HEK293 (cell line): ENCODE measurements at regions not wholly inside any gene's neighbourhood (a gene's known extent, or its start where the extent isn't known, plus 50 kb on each side); places are given as distances from the start of the nearest gene placed in this dataset.

Experiments used
- BCL11A ChIP-seq: fragments of 450-650 bp; formaldehyde crosslinking; IDR thresholded peaks from 2 replicates; pipeline ENCODE4 v1.5.1; 2016; ENCODE audit warnings: low read depth, missing biosample characterization, missing genetic modification characterization
- ZNF121 ChIP-seq: fragments of 450-650 bp; formaldehyde crosslinking; IDR thresholded peaks from 2 replicates; pipeline ENCODE4 v1.5.1; 2016; ENCODE audit warnings: missing biosample characterization, missing genetic modification characterization
- ZNF747 ChIP-seq: fragments of 450-650 bp; formaldehyde crosslinking; IDR thresholded peaks from 2 replicates; pipeline ENCODE4 v1.5.1; 2016; ENCODE audit warnings: missing biosample characterization, missing genetic modification characterization
- ZNF768 ChIP-seq: fragments of 450-650 bp; formaldehyde crosslinking; IDR thresholded peaks from 2 replicates; pipeline ENCODE4 v1.5.1; 2018; ENCODE audit warnings: missing biosample characterization, mild to moderate bottlenecking, missing genetic modification characterization
- TF ChIP-seq, protein P1 (sequence below): fragments of 450-650 bp; formaldehyde crosslinking; IDR thresholded peaks from 2 replicates; pipeline ENCODE4 v1.5.1; 2016; ENCODE audit warnings: missing biosample characterization, missing genetic modification characterization
- TF ChIP-seq, protein P2 (sequence below): fragments of 450-650 bp; formaldehyde crosslinking; IDR thresholded peaks from 2 replicates; pipeline ENCODE4 v1.5.1; 2016; ENCODE audit warnings: missing biosample characterization, missing genetic modification characterization

DNA sequence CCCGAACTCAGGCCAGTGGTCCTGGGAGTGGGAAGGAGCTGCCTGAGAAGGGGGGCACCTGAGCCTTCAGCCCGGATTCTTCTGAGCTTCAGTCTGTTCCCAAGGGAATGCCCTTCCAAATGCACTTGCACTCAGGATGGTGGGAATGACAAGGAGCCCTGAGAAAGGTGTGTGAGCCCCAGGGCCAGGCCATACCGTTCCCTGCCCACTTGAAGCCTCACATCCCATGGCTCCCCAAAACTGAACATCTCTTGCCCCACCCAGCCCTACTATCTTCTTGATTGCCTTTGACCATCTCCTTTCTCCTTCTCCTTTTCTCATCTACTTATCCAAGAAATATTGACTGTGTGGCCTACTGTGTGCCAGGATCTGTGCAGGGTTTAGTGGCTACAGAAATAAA, 84.4 kb upstream of the HSPA9 start:
- TF ChIP-seq, protein P1, sequence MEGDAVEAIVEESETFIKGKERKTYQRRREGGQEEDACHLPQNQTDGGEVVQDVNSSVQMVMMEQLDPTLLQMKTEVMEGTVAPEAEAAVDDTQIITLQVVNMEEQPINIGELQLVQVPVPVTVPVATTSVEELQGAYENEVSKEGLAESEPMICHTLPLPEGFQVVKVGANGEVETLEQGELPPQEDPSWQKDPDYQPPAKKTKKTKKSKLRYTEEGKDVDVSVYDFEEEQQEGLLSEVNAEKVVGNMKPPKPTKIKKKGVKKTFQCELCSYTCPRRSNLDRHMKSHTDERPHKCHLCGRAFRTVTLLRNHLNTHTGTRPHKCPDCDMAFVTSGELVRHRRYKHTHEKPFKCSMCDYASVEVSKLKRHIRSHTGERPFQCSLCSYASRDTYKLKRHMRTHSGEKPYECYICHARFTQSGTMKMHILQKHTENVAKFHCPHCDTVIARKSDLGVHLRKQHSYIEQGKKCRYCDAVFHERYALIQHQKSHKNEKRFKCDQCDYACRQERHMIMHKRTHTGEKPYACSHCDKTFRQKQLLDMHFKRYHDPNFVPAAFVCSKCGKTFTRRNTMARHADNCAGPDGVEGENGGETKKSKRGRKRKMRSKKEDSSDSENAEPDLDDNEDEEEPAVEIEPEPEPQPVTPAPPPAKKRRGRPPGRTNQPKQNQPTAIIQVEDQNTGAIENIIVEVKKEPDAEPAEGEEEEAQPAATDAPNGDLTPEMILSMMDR, result no peak
- TF ChIP-seq ZNF121 (tag by site-specific recombination) (no peak), ZNF768 (tag by site-specific recombination) (no peak), BCL11A (tag by site-specific recombination) (no peak), ZNF747 (tag by site-specific recombination) (no peak)
- TF ChIP-seq, protein P2, sequence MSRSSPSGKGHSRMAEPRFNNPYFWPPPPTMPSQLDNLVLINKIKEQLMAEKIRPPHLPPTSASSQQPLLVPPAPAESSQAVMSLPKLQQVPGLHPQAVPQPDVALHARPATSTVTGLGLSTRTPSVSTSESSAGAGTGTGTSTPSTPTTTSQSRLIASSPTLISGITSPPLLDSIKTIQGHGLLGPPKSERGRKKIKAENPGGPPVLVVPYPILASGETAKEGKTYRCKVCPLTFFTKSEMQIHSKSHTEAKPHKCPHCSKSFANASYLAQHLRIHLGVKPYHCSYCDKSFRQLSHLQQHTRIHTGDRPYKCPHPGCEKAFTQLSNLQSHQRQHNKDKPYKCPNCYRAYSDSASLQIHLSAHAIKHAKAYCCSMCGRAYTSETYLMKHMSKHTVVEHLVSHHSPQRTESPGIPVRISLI (tag by site-specific recombination), result no peak
